ENCODE measurements at regions not wholly inside any gene's neighbourhood (a gene's known extent, or its start where the extent isn't known, plus 50 kb on each side); places are given as distances from the start of the nearest gene placed in this dataset.

- no peak for DNase-seq (ENCODE audit: low read depth in 1 of 2, low spot score in 1 of 2)
- Histone ChIP-seq H3K4me3 (replicated peaks; ENCODE audit: insufficient read depth, low read length) (no peak overlapping the region), H3K27me3 (ENCODE audit: insufficient read depth, poor library complexity, severe bottlenecking) (no peaks in the 10 kb centered on the region), H3K27ac (replicated peaks) (no peak overlapping the region)
- TF ChIP-seq GABPA (IDR thresholded peaks at IDR 0.05; ENCODE audit: low read depth): no peak
- TF ChIP-seq POLR2AphosphoS5 (IDR thresholded peaks at IDR 0.05; ENCODE audit: low read depth): no peak
- TF ChIP-seq REST (IDR thresholded peaks at IDR 0.05; ENCODE audit: insufficient replicate concordance, low read depth): no peak
- TF ChIP-seq CTCF (IDR thresholded peaks at IDR 0.05; ENCODE audit: insufficient read depth, low read length): no peak
- no peak for TF ChIP-seq SPI1 (IDR thresholded peaks at IDR 0.05; ENCODE audit: borderline replicate concordance, low read depth)
Measured at GRCh38 chr2:58921676-58922075, 680.6 kb upstream of the FANCL start.

GRCh38 chr2:58920001-58920400 is 678.9 kb upstream of the FANCL start:
- TF ChIP-seq SPI1 (IDR thresholded peaks at IDR 0.05; ENCODE audit: borderline replicate concordance, low read depth): no peak
- no peak for TF ChIP-seq REST (IDR thresholded peaks at IDR 0.05; ENCODE audit: insufficient replicate concordance, low read depth)
- no peak for TF ChIP-seq CTCF (IDR thresholded peaks at IDR 0.05; ENCODE audit: insufficient read depth, low read length)
- no peak for TF ChIP-seq POLR2AphosphoS5 (IDR thresholded peaks at IDR 0.05; ENCODE audit: low read depth)
- TF ChIP-seq GABPA (IDR thresholded peaks at IDR 0.05; ENCODE audit: low read depth): no peak
- Histone ChIP-seq H3K27me3 (ENCODE audit: insufficient read depth, poor library complexity, severe bottlenecking) (no peaks in the 10 kb centered on the region), H3K4me3 (replicated peaks; ENCODE audit: insufficient read depth, low read length) (no peak overlapping the region), H3K27ac (replicated peaks) (no peak overlapping the region)
- DNase-seq (ENCODE audit: low read depth in 1 of 2, low spot score in 1 of 2): no peak

- TF ChIP-seq POLR2AphosphoS5 (IDR thresholded peaks at IDR 0.05; ENCODE audit: low read depth): no peak
- no peak for TF ChIP-seq SPI1 (IDR thresholded peaks at IDR 0.05; ENCODE audit: borderline replicate concordance, low read depth)
- no peak for TF ChIP-seq CTCF (IDR thresholded peaks at IDR 0.05; ENCODE audit: insufficient read depth, low read length)
- TF ChIP-seq GABPA (IDR thresholded peaks at IDR 0.05; ENCODE audit: low read depth): no peak
- TF ChIP-seq REST (IDR thresholded peaks at IDR 0.05; ENCODE audit: insufficient replicate concordance, low read depth): no peak
- H3K27ac ChIP-seq (replicated peaks): no peak overlapping the region
- no peak overlapping the region for H3K4me3 ChIP-seq (replicated peaks; ENCODE audit: insufficient read depth, low read length)
- no peak for DNase-seq (ENCODE audit: low read depth in 1 of 2, low spot score in 1 of 2)
- H3K27me3 ChIP-seq (ENCODE audit: insufficient read depth, poor library complexity, severe bottlenecking): no peaks in the 10 kb centered on the region
Measured at GRCh38 chr2:58919316-58919715, 678.2 kb upstream of the FANCL start.

Data from HL-60 (cell line).